ENCODE measurements at regions not wholly inside any gene's neighbourhood (a gene's known extent, or its start where the extent isn't known, plus 50 kb on each side); places are given as distances from the start of the nearest gene placed in this dataset.

DNA sequence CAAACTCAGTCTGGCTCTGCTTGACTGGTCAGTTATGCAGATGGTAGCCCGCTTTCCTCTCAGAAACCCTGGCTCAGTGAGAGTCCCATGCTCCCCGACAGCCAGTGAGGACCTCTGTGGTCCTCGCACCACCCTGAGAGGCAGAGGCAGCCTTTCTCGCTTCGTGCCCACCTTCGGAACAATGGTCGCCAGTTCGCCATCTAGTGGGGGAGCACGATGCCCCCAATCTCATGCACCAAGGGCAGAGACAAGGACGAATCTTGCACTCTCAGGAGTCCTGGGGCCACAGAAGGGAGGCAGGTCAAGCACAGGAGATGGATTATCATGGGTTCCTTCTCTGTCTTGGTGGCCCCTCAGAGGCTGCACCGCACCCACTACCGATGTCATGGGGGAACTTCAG lies 75.2 kb downstream of the RHCG start:
- Histone ChIP-seq H2AFZ (ENCODE audit: low read depth, low read length) (no peak overlapping the region), H3K4me1 (ENCODE audit: insufficient read depth, low read length) (no peaks in the 10 kb centered on the region), H4K20me1 (ENCODE audit: insufficient read depth, low read length) (no peaks in the 10 kb centered on the region; the same call in 1 of the 2 replicates), H3K9ac (ENCODE audit: low read depth, low read length) (no peak overlapping the region), H3K4me3 (ENCODE audit: low read depth in 1 of 2, low read length in 2 of 2) (no peak overlapping the region), H3K79me2 (ENCODE audit: insufficient read depth, low read length) (no peaks in the 10 kb centered on the region), H3K27ac (ENCODE audit: low read length) (no peak overlapping the region), H3K4me2 (ENCODE audit: insufficient read depth, low read length) (no peak overlapping the region), H3K27me3 (ENCODE audit: insufficient read depth, low read length, poor library complexity) (no peaks in the 10 kb centered on the region), H3K9me3 (ENCODE audit: insufficient read depth, low read length, severe bottlenecking) (no peaks in the 10 kb centered on the region), H3K36me3 (ENCODE audit: insufficient read depth, low read length) (no peaks in the 10 kb centered on the region)
- TF ChIP-seq, protein P1, sequence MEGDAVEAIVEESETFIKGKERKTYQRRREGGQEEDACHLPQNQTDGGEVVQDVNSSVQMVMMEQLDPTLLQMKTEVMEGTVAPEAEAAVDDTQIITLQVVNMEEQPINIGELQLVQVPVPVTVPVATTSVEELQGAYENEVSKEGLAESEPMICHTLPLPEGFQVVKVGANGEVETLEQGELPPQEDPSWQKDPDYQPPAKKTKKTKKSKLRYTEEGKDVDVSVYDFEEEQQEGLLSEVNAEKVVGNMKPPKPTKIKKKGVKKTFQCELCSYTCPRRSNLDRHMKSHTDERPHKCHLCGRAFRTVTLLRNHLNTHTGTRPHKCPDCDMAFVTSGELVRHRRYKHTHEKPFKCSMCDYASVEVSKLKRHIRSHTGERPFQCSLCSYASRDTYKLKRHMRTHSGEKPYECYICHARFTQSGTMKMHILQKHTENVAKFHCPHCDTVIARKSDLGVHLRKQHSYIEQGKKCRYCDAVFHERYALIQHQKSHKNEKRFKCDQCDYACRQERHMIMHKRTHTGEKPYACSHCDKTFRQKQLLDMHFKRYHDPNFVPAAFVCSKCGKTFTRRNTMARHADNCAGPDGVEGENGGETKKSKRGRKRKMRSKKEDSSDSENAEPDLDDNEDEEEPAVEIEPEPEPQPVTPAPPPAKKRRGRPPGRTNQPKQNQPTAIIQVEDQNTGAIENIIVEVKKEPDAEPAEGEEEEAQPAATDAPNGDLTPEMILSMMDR (IDR thresholded peaks at IDR 0.05; ENCODE audit: borderline replicate concordance, extremely low read depth, low read length, poor library complexity, severe bottlenecking) = peak; percentile 33
- TF ChIP-seq EZH2 (IDR thresholded peaks at IDR 0.05; ENCODE audit: borderline replicate concordance, low read depth, low read length, severe bottlenecking) = no peak
- no peak for DNase-seq
- ATAC-seq (ENCODE audit: insufficient read depth, low read depth) = no peak

DNA sequence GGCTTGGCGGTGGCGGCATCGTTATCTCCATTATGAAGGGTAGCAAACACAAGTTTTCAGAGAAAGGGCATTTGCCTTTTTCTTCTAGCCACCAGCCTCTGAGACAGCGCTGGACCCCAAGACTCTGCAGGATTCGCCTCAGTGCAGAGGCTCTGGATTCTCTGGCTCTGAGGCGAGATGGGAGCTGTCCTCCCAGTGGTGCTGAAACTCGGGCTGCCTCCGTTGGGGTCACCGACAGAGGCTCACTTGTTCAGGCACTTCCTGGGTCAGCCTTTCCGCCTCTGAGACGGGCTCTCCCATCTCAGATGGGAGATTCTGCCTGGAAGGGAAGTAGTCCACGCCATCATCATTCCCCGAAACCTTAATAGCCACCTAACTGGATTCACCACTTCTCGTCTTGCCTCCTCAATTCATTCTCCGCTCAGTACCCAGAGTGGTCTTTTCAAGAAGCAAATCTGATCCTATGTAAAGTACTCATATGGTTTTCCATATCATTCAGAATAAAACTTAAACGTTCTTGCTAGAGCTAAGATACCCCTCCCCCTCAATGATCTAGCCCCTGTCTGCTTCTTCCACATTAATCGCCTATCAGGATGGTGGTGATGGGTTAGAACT lies 76.9 kb downstream of the RHCG start:
- H3K79me2 ChIP-seq (ENCODE audit: insufficient read depth, low read length) = no peaks in the 10 kb centered on the region
- H2AFZ ChIP-seq (ENCODE audit: low read depth, low read length) = no peak overlapping the region
- TF ChIP-seq, protein P1 (IDR thresholded peaks at IDR 0.05; ENCODE audit: borderline replicate concordance, extremely low read depth, low read length, poor library complexity, severe bottlenecking) = no peak
- TF ChIP-seq EZH2 (IDR thresholded peaks at IDR 0.05; ENCODE audit: borderline replicate concordance, low read depth, low read length, severe bottlenecking) = no peak
- H3K4me3 ChIP-seq (ENCODE audit: low read depth in 1 of 2, low read length in 2 of 2) = no peak overlapping the region
- no peaks in the 10 kb centered on the region for H3K9me3 ChIP-seq (ENCODE audit: insufficient read depth, low read length, severe bottlenecking)
- H3K4me2 ChIP-seq (ENCODE audit: insufficient read depth, low read length) = no peak overlapping the region
- no peak overlapping the region for H3K9ac ChIP-seq (ENCODE audit: low read depth, low read length)
- no peaks in the 10 kb centered on the region for H3K36me3 ChIP-seq (ENCODE audit: insufficient read depth, low read length)
- no peaks in the 10 kb centered on the region; the same call in 1 of the 2 replicates for H4K20me1 ChIP-seq (ENCODE audit: insufficient read depth, low read length)
- ATAC-seq (ENCODE audit: insufficient read depth, low read depth) = peak; percentile 80
- no peaks in the 10 kb centered on the region for H3K4me1 ChIP-seq (ENCODE audit: insufficient read depth, low read length)
- DNase-seq = peak; percentile 65
- H3K27me3 ChIP-seq (ENCODE audit: insufficient read depth, low read length, poor library complexity) = no peaks in the 10 kb centered on the region
- H3K27ac ChIP-seq (ENCODE audit: low read length) = no peak overlapping the region

DNA sequence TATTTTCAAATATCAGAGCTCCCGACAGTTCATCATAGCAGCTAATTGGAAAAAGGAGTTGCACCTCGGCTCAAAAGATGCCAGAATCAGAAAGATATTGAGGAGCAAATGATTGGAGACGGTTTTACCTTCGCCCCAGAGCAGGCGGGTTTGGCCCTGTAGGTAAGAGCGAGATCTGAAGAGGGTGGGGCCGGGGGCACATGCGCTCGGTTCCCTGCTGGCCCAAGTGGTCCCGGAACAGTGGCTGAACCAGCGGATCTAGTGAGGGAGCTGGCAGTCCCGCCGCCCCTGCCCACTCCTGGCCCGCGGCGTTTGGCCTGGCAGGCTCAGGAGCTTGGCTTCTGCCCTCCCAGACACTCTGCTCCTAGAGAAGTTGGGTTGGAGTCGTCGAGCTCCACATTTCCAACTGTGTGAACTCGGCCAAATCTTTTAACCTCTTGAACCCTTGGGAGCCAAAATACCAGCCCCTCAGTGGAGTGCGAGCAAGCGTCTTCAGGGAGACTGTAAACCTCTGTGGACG lies 79.1 kb downstream of the RHCG start:
- H3K27ac ChIP-seq (ENCODE audit: low read length) = no peak overlapping the region
- H3K9me3 ChIP-seq (ENCODE audit: insufficient read depth, low read length, severe bottlenecking) = no peaks in the 10 kb centered on the region
- peaks cover 2% of the 10 kb centered on the region; the same call in 1 of the 2 replicates for H4K20me1 ChIP-seq (ENCODE audit: insufficient read depth, low read length)
- TF ChIP-seq, protein P1 (IDR thresholded peaks at IDR 0.05; ENCODE audit: borderline replicate concordance, extremely low read depth, low read length, poor library complexity, severe bottlenecking) = no peak
- no peak for TF ChIP-seq EZH2 (IDR thresholded peaks at IDR 0.05; ENCODE audit: borderline replicate concordance, low read depth, low read length, severe bottlenecking)
- no peak overlapping the region for H3K9ac ChIP-seq (ENCODE audit: low read depth, low read length)
- peaks cover 15% of the 10 kb centered on the region for H3K27me3 ChIP-seq (ENCODE audit: insufficient read depth, low read length, poor library complexity)
- H3K36me3 ChIP-seq (ENCODE audit: insufficient read depth, low read length) = no peaks in the 10 kb centered on the region
- no peak overlapping the region for H2AFZ ChIP-seq (ENCODE audit: low read depth, low read length)
- no peaks in the 10 kb centered on the region for H3K79me2 ChIP-seq (ENCODE audit: insufficient read depth, low read length)
- ATAC-seq (ENCODE audit: insufficient read depth, low read depth) (no peak), DNase-seq (no peak)
- H3K4me2 ChIP-seq (ENCODE audit: insufficient read depth, low read length) = no peak overlapping the region
- no peaks in the 10 kb centered on the region for H3K4me1 ChIP-seq (ENCODE audit: insufficient read depth, low read length)
- no peak overlapping the region for H3K4me3 ChIP-seq (ENCODE audit: low read depth in 1 of 2, low read length in 2 of 2)
